Natural killer cell (primary cell): ENCODE measurements at regions not wholly inside any gene's neighbourhood (a gene's known extent, or its start where the extent isn't known, plus 50 kb on each side); places are given as distances from the start of the nearest gene placed in this dataset.
"Not testable (repeated sequence)": the region's sequence is repeated elsewhere in the genome, so short reads cannot be mapped to it uniquely, and the experiment has no call there.

Experiments used
- ATAC-seq, 3 donors: fragments of 150-1000 bp in 2 of 3; fragments of 200-7000 bp in 1 of 3; cut with Tn5 transposase; 1 replicate in 1 of 3; 2 replicates in 2 of 3; pipeline ENCODE4 v1.10.0; 2021; ENCODE audit warnings: mild to moderate bottlenecking in 2 of 3, moderate library complexity in 2 of 3
- DNase-seq, 2 donors: peaks; one replicate each; pipeline versions ENCODE4 v3.0.0 to v3.0.0-alpha.2; 2013 to 2021; ENCODE audit warnings: mixed read lengths in 1 of 2
- H3K27ac ChIP-seq: one replicate; pipeline ENCODE4 v1.5.1; 2013; ENCODE audit warnings: mild to moderate bottlenecking, low read length
- H3K27me3 ChIP-seq: one replicate; pipeline ENCODE4 v1.6.1; 2013; ENCODE audit warnings: low read length; ENCODE audit not compliant: control insufficient read depth, insufficient read depth
- H3K36me3 ChIP-seq: one replicate; pipeline ENCODE4 v1.6.1; 2013; ENCODE audit warnings: low read length; ENCODE audit not compliant: control insufficient read depth, insufficient read depth
- H3K4me1 ChIP-seq: one replicate; pipeline ENCODE4 v1.6.1; 2013; ENCODE audit warnings: low read length; ENCODE audit not compliant: control insufficient read depth, insufficient read depth
- H3K4me3 ChIP-seq: one replicate; pipeline ENCODE4 v1.5.1; 2013; ENCODE audit warnings: low read length
- H3K9me3 ChIP-seq: one replicate; pipeline ENCODE4 v1.6.1; 2013; ENCODE audit warnings: low read length; ENCODE audit not compliant: control insufficient read depth, insufficient read depth
- H3K27ac Mint-ChIP-seq, 2 donors: one replicate each; pipeline ENCODE4 v1.8.0; 2022; ENCODE audit warnings: mild to moderate bottlenecking in 2 of 2, mixed read lengths in 2 of 2, moderate library complexity in 1 of 2
- H3K27me3 Mint-ChIP-seq, 2 donors: one replicate each; pipeline ENCODE4 v1.8.0; 2022; ENCODE audit warnings: low read depth in 2 of 2, mixed read lengths in 2 of 2
- H3K36me3 Mint-ChIP-seq: one replicate; pipeline ENCODE4 v1.8.0; 2022; ENCODE audit warnings: mixed read lengths
- H3K4me1 Mint-ChIP-seq, 2 donors: one replicate each; pipeline ENCODE4 v1.8.0; 2022; ENCODE audit warnings: mixed read lengths in 2 of 2
- H3K4me3 Mint-ChIP-seq: one replicate; pipeline ENCODE4 v1.8.0; 2022; ENCODE audit warnings: mild to moderate bottlenecking, moderate library complexity, mixed read lengths
- H3K9me3 Mint-ChIP-seq, 2 donors: one replicate each; pipeline ENCODE4 v1.8.0; 2022; ENCODE audit warnings: mixed read lengths in 2 of 2
- WGBS: methylation state at CpG from one replicate; pipeline ENCODE4 v1.1.7; 2013; ENCODE audit warnings: missing lambda C conversion rate; ENCODE audit not compliant: insufficient coverage; 5-methylcytosine and 5-hydroxymethylcytosine counted together
- intact Hi-C: fragments of 100-400 bp; cut with micrococcal nuclease; formaldehyde crosslinking; loops from one replicate; pipeline ENCODE4 v1.14.2; 2022
- TF ChIP-seq, protein P1 (sequence below): fragments of 200-600 bp; IDR thresholded peaks from one replicate; pipeline ENCODE4 v1.8.0; 2022; ENCODE audit warnings: antibody characterized with exemption

DNA sequence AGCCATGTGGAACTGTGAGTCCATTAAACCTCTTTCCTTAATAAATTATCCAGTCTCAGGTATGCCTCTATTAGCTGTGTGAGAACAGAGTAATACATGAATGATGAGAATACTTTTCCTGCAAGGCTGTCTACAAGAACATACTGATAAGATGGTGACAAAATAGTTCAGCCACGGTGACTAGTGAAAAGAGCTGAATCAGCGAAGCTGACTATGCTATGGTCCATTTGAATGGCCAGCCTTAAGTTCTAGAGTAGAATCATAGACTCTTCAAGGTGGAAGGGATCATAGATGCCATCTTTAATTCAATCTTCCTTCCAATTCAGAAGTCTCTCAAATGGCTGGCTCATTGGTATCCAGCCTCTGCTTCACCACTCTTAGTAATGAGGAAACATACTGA, 163.3 kb downstream of the SPANXN1 start:
- H3K27ac ChIP-seq, result no peak overlapping the region
- TF ChIP-seq, protein P1, sequence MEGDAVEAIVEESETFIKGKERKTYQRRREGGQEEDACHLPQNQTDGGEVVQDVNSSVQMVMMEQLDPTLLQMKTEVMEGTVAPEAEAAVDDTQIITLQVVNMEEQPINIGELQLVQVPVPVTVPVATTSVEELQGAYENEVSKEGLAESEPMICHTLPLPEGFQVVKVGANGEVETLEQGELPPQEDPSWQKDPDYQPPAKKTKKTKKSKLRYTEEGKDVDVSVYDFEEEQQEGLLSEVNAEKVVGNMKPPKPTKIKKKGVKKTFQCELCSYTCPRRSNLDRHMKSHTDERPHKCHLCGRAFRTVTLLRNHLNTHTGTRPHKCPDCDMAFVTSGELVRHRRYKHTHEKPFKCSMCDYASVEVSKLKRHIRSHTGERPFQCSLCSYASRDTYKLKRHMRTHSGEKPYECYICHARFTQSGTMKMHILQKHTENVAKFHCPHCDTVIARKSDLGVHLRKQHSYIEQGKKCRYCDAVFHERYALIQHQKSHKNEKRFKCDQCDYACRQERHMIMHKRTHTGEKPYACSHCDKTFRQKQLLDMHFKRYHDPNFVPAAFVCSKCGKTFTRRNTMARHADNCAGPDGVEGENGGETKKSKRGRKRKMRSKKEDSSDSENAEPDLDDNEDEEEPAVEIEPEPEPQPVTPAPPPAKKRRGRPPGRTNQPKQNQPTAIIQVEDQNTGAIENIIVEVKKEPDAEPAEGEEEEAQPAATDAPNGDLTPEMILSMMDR, result no peak
- no peak overlapping the region for H3K4me3 ChIP-seq
- ATAC-seq, result no peak
- no peaks in the 10 kb centered on the region for H3K27me3 ChIP-seq
- Mint-ChIP-seq H3K4me3 (no peak overlapping the region), H3K27me3 (no peaks in the 10 kb centered on the region), H3K27ac (no peak overlapping the region), H3K9me3 (peaks cover 0 to 4% of the 10 kb centered on the region in 2 donors), H3K4me1 (no peaks in the 10 kb centered on the region), H3K36me3 (no peaks in the 10 kb centered on the region)
- H3K9me3 ChIP-seq, result no peaks in the 10 kb centered on the region
- 77% methylated on average over 2 of the region's 2 CpGs for WGBS
- no peak for DNase-seq
- intact Hi-C loops, result no loop called here
- H3K36me3 ChIP-seq, result no peaks in the 10 kb centered on the region
- no peaks in the 10 kb centered on the region for H3K4me1 ChIP-seq

DNA sequence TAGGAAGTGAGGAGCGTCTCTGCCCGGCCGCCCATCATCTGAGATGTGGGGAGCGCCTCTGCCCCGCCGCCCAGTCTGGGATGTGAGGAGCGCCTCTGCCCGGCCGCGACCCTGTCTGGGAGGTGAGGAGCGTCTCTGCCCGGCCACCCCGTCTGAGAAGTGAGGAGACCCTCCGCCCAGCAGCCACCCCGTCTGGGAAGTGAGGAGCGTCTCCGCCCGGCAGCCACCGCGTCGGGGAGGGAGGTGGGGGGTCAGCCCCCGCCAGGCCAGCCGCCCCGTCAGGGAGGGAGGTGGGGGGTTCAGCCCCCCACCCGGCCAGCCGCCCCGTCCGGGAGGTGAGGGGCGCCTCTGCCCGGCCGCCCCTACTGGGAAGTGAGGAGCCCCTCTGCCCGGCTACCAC, 188.9 kb downstream of the SPANXN1 start:
- H3K9me3 Mint-ChIP-seq, intact Hi-C loops, H3K27ac ChIP-seq, H3K36me3 Mint-ChIP-seq, ATAC-seq, H3K4me1 ChIP-seq, H3K4me3 ChIP-seq, H3K27ac Mint-ChIP-seq, DNase-seq, H3K27me3 ChIP-seq, H3K36me3 ChIP-seq, H3K9me3 ChIP-seq, H3K4me3 Mint-ChIP-seq, H3K27me3 Mint-ChIP-seq, H3K4me1 Mint-ChIP-seq: not testable (repeated sequence)
- 95% methylated on average over 17 of the region's 32 CpGs for WGBS

DNA sequence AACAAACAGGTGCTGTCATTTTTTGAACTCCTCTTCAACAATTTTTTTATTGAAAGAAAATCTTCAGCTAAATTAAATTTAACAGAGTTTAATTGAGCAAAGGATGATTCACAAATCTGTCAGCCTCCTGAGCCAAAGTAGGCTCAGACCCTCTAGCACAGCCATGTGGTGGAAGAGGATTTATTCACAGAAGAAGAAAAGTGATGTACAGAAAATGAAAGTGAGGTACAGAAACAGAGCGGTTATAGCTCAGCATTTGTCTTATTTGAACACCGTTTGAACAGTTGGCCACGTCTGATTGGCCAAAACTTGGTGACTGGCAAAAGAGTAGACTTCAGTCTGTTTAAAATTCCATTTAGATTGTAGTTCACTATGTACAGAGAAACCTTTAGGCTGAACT, 217.3 kb downstream of the SPANXN1 start:
- H3K4me1 Mint-ChIP-seq, result no peaks in the 10 kb centered on the region
- Histone ChIP-seq H3K4me1 (no peaks in the 10 kb centered on the region), H3K36me3 (no peaks in the 10 kb centered on the region), H3K4me3 (no peak overlapping the region), H3K27me3 (no peaks in the 10 kb centered on the region), H3K27ac (no peak overlapping the region), H3K9me3 (no peaks in the 10 kb centered on the region)
- TF ChIP-seq, protein P1, result no peak
- no peaks in the 10 kb centered on the region for H3K36me3 Mint-ChIP-seq
- peaks cover 0 to 3% of the 10 kb centered on the region in 2 donors for H3K9me3 Mint-ChIP-seq
- H3K4me3 Mint-ChIP-seq, result no peak overlapping the region
- H3K27ac Mint-ChIP-seq, result no peak overlapping the region
- whole genome bisulfite sequencing, result 93% methylated on average over 3 of the region's 3 CpGs
- no peak for DNase-seq
- intact Hi-C loops, result no loop called here
- no peaks in the 10 kb centered on the region for H3K27me3 Mint-ChIP-seq
- no peak for ATAC-seq

DNA sequence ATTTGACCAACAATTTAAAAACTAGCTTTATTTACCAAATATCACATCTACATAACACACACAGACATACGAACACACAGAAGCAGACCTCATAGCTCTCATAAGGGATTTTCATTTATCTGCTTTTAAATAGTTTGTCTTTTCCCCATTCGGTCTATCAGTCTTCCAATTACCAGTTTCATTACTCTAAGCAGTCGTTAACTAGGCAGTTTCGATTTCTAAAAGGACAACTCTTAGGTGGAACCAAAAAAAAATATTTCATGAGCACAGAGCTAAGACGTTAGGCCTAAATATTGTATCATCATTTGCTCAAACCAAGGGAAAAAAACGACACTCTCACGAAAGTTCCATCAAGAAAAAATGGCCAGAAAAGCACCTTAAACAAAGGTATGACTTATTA, 228.4 kb downstream of the SPANXN1 start:
- Mint-ChIP-seq H3K4me1 (no peaks in the 10 kb centered on the region), H3K36me3 (no peaks in the 10 kb centered on the region), H3K4me3 (no peak overlapping the region), H3K27me3 (no peaks in the 10 kb centered on the region), H3K27ac (no peak overlapping the region), H3K9me3 (peaks cover 0 to 2% of the 10 kb centered on the region in 2 donors)
- Histone ChIP-seq H3K27me3 (no peaks in the 10 kb centered on the region), H3K4me1 (no peaks in the 10 kb centered on the region), H3K9me3 (no peaks in the 10 kb centered on the region), H3K4me3 (no peak overlapping the region), H3K36me3 (no peaks in the 10 kb centered on the region), H3K27ac (no peak overlapping the region)
- DNase-seq (no peak), ATAC-seq (no peak)
- intact Hi-C loops, result no loop called here
- TF ChIP-seq, protein P1, result no peak
- WGBS, result 82% methylated on average over 5 of the region's 7 CpGs
